ENCODE measurements at regions not wholly inside any gene's neighbourhood (a gene's known extent, or its start where the extent isn't known, plus 50 kb on each side); places are given as distances from the start of the nearest gene placed in this dataset.

GRCh38 chr9:96021551-96022444 lies 146.3 kb downstream of the ERCC6L2 start:
- Histone ChIP-seq H4K20me1 (ENCODE audit: control insufficient read depth, insufficient read depth, low read depth, low read length) (no peaks in the 10 kb centered on the region), H3K27me3 (ENCODE audit: control insufficient read depth, low read length) (peaks cover 41% of the 10 kb centered on the region), H3K36me3 (ENCODE audit: control insufficient read depth, low read length) (no peaks in the 10 kb centered on the region), H3K9me2 (replicated peaks; ENCODE audit: control insufficient read depth, low read length) (no peaks in the 10 kb centered on the region), H3K4me3 (ENCODE audit: low read length) (no peak overlapping the region), H3K4me1 (ENCODE audit: control insufficient read depth, low read length) (no peaks in the 10 kb centered on the region; the same call in 1 of the 2 replicates), H3K4me2 (ENCODE audit: low read length) (no peak overlapping the region; the same call in 1 of the 2 replicates), H3K9me3 (ENCODE audit: control insufficient read depth, insufficient read depth, low read length) (no peaks in the 10 kb centered on the region), H3K27ac (ENCODE audit: low read depth, low read length) (no peak overlapping the region), H3K79me2 (ENCODE audit: control insufficient read depth, low read length) (no peaks in the 10 kb centered on the region), H3F3A (ENCODE audit: control insufficient read depth, insufficient read depth) (no peaks in the 10 kb centered on the region)
- TF ChIP-seq EZH2phosphoT487 (IDR thresholded peaks at IDR 0.05; ENCODE audit: borderline replicate concordance, low read length) (no peak; the same call in 1 of the 2 replicates), CTCF (IDR thresholded peaks at IDR 0.05; ENCODE audit: low read depth, low read length, poor library complexity, severe bottlenecking) (no peak)

GRCh38 chr9:96020792-96021550 lies 145.5 kb downstream of the ERCC6L2 start:
- Histone ChIP-seq H3K9me3 (ENCODE audit: control insufficient read depth, insufficient read depth, low read length) (no peaks in the 10 kb centered on the region), H3F3A (ENCODE audit: control insufficient read depth, insufficient read depth) (no peaks in the 10 kb centered on the region), H3K27ac (ENCODE audit: low read depth, low read length) (no peak overlapping the region), H3K4me1 (ENCODE audit: control insufficient read depth, low read length) (no peaks in the 10 kb centered on the region; the same call in 1 of the 2 replicates), H3K9me2 (replicated peaks; ENCODE audit: control insufficient read depth, low read length) (no peaks in the 10 kb centered on the region), H3K79me2 (ENCODE audit: control insufficient read depth, low read length) (no peaks in the 10 kb centered on the region), H4K20me1 (ENCODE audit: control insufficient read depth, insufficient read depth, low read depth, low read length) (no peaks in the 10 kb centered on the region), H3K36me3 (ENCODE audit: control insufficient read depth, low read length) (no peaks in the 10 kb centered on the region), H3K27me3 (ENCODE audit: control insufficient read depth, low read length) (peaks cover 41% of the 10 kb centered on the region), H3K4me2 (ENCODE audit: low read length) (peak overlapping the region; percentile 21; the same call in 1 of the 2 replicates), H3K4me3 (ENCODE audit: low read length) (no peak overlapping the region; the same call in 1 of the 2 replicates)
- TF ChIP-seq CTCF (IDR thresholded peaks at IDR 0.05; ENCODE audit: low read depth, low read length, poor library complexity, severe bottlenecking) (no peak), EZH2phosphoT487 (IDR thresholded peaks at IDR 0.05; ENCODE audit: borderline replicate concordance, low read length) (peak; percentile 85; the same call in 1 of the 2 replicates)

- Histone ChIP-seq H3K27me3 (ENCODE audit: control insufficient read depth, low read length) (peaks cover 41% of the 10 kb centered on the region), H3K79me2 (ENCODE audit: control insufficient read depth, low read length) (no peaks in the 10 kb centered on the region), H4K20me1 (ENCODE audit: control insufficient read depth, insufficient read depth, low read depth, low read length) (no peaks in the 10 kb centered on the region), H3K9me3 (ENCODE audit: control insufficient read depth, insufficient read depth, low read length) (no peaks in the 10 kb centered on the region), H3F3A (ENCODE audit: control insufficient read depth, insufficient read depth) (no peaks in the 10 kb centered on the region), H3K36me3 (ENCODE audit: control insufficient read depth, low read length) (no peaks in the 10 kb centered on the region), H3K4me2 (ENCODE audit: low read length) (no peak overlapping the region; the same call in 1 of the 2 replicates), H3K4me1 (ENCODE audit: control insufficient read depth, low read length) (no peaks in the 10 kb centered on the region; the same call in 1 of the 2 replicates), H3K4me3 (ENCODE audit: low read length) (no peak overlapping the region; the same call in 1 of the 2 replicates), H3K27ac (ENCODE audit: low read depth, low read length) (no peak overlapping the region), H3K9me2 (replicated peaks; ENCODE audit: control insufficient read depth, low read length) (no peaks in the 10 kb centered on the region)
- TF ChIP-seq EZH2phosphoT487 (IDR thresholded peaks at IDR 0.05; ENCODE audit: borderline replicate concordance, low read length) (no peak), CTCF (IDR thresholded peaks at IDR 0.05; ENCODE audit: low read depth, low read length, poor library complexity, severe bottlenecking) (no peak)
Observed at GRCh38 chr9:96020300-96020791, 144.9 kb downstream of the ERCC6L2 start.

Measured in DOHH2 (cell line).